ENCODE measurements at regions not wholly inside any gene's neighbourhood (a gene's known extent, or its start where the extent isn't known, plus 50 kb on each side); places are given as distances from the start of the nearest gene placed in this dataset.
"Not testable (repeated sequence)": the region's sequence is repeated elsewhere in the genome, so short reads cannot be mapped to it uniquely, and the experiment has no call there.

- DNase-seq (ENCODE audit: low read depth in 3 of 3, low spot score in 2 of 3), result no peak
These were observed 260.8 kb downstream of the SH3BP4 start for GRCh38 chr2:235212501-235213158.

- DNase-seq (ENCODE audit: low read depth in 3 of 3, low spot score in 2 of 3), result no peak
These were observed 263.4 kb downstream of the SH3BP4 start for GRCh38 chr2:235215248-235215647.

- DNase-seq (ENCODE audit: low read depth in 3 of 3, low spot score in 2 of 3), result no peak
These were observed 265.1 kb downstream of the SH3BP4 start for GRCh38 chr2:235216901-235217300.

- no peak for DNase-seq (ENCODE audit: low read depth in 3 of 3, low spot score in 2 of 3)
These were observed 266.0 kb downstream of the SH3BP4 start for GRCh38 chr2:235217846-235218245.

GRCh38 chr2:235218486-235218907 is 266.7 kb downstream of the SH3BP4 start:
- no peak for DNase-seq (ENCODE audit: low read depth in 3 of 3, low spot score in 2 of 3)

- no peak for DNase-seq (ENCODE audit: low read depth in 3 of 3, low spot score in 2 of 3)
These were observed 267.2 kb downstream of the SH3BP4 start for GRCh38 chr2:235219048-235219447.

GRCh38 chr2:235220331-235220730 is 268.5 kb downstream of the SH3BP4 start:
- no peak for DNase-seq (ENCODE audit: low read depth in 3 of 3, low spot score in 2 of 3)

- DNase-seq (ENCODE audit: low read depth in 3 of 3, low spot score in 2 of 3), result no peak
These were observed 270.8 kb upstream of the AGAP1 start for GRCh38 chr2:235223011-235223410.

- DNase-seq (ENCODE audit: low read depth in 3 of 3, low spot score in 2 of 3), result no peak
These were observed 269.4 kb upstream of the AGAP1 start for GRCh38 chr2:235224410-235224809.

GRCh38 chr2:235225261-235225660 is 268.6 kb upstream of the AGAP1 start:
- DNase-seq (ENCODE audit: low read depth in 3 of 3, low spot score in 2 of 3), result no peak

- DNase-seq (ENCODE audit: low read depth in 3 of 3, low spot score in 2 of 3), result no peak
These were observed 266.3 kb upstream of the AGAP1 start for GRCh38 chr2:235227590-235227989.

GRCh38 chr2:235228422-235228821 is 265.4 kb upstream of the AGAP1 start:
- not testable (repeated sequence) for DNase-seq (ENCODE audit: low read depth in 3 of 3, low spot score in 2 of 3)

- DNase-seq (ENCODE audit: low read depth in 3 of 3, low spot score in 2 of 3), result no peak
These were observed 264.6 kb upstream of the AGAP1 start for GRCh38 chr2:235229236-235229635.

GRCh38 chr2:235230821-235231601 is 262.8 kb upstream of the AGAP1 start:
- DNase-seq (ENCODE audit: low read depth in 3 of 3, low spot score in 2 of 3), result no peak

- no peak for DNase-seq (ENCODE audit: low read depth in 3 of 3, low spot score in 2 of 3)
These were observed 261.1 kb upstream of the AGAP1 start for GRCh38 chr2:235232449-235233433.

GRCh38 chr2:235234736-235235135 is 259.1 kb upstream of the AGAP1 start:
- no peak for DNase-seq (ENCODE audit: low read depth in 3 of 3, low spot score in 2 of 3)

GRCh38 chr2:235235977-235236767 is 257.7 kb upstream of the AGAP1 start:
- DNase-seq (ENCODE audit: low read depth in 3 of 3, low spot score in 2 of 3), result no peak

- DNase-seq (ENCODE audit: low read depth in 3 of 3, low spot score in 2 of 3), result no peak
These were observed 255.3 kb upstream of the AGAP1 start for GRCh38 chr2:235238537-235238936.

GRCh38 chr2:235240574-235240973 is 253.3 kb upstream of the AGAP1 start:
- no peak for DNase-seq (ENCODE audit: low read depth in 3 of 3, low spot score in 2 of 3)

Measured in right renal cortex interstitium (tissue), 3 donors.